Endothelial cell of umbilical vein (primary cell): ENCODE measurements at regions not wholly inside any gene's neighbourhood (a gene's known extent, or its start where the extent isn't known, plus 50 kb on each side); places are given as distances from the start of the nearest gene placed in this dataset.
A peak's percentile ranks its signal among the peaks of the same experiment; 100 is the strongest.

Experiments used
- BruUV-seq: library from RNA; stranded (reverse); fragments of 400-500 nt; replicated peaks from 2 replicates; lab custom pipeline; 2021; lab: Mats Ljungman, UMichigan
- CTCF ChIA-PET: fragments of 300-600, 350-600 bp; sonication (Branson Sonifier 250); formaldehyde crosslinking; loops from one replicate; lab custom pipeline; 2021; ENCODE audit warnings: antibody characterized with exemption, inconsistent platforms; lab: Charles Lee
- POLR2A ChIA-PET: fragments of 300-600, 350-600 bp; sonication (Branson Sonifier 250); formaldehyde crosslinking; loops from one replicate; lab custom pipeline; 2021; ENCODE audit warnings: antibody characterized with exemption, inconsistent platforms; lab: Charles Lee
- DNase-seq: peaks from one replicate; pipeline ENCODE4 v3.0.0-alpha.2; 2011; ENCODE audit warnings: low read depth, low spot score
- FAIRE-seq: peaks from 2 replicates; lab custom pipeline; 2011; peaks lifted over from hg19 to GRCh38; lab: Jason Lieb, UNC
- H2AFZ ChIP-seq: 2 replicates; pipeline ENCODE4 v1.6.0; 2012; ENCODE audit warnings: low read depth, low read length, control low read depth, inconsistent platforms
- H3K27ac ChIP-seq: 2 replicates; pipeline ENCODE4 v1.5.1; 2011; ENCODE audit warnings: low read depth, mild to moderate bottlenecking, control low read depth, low read length, moderate library complexity; ENCODE audit not compliant: insufficient read depth
- H3K27me3 ChIP-seq, 2 experiments: 2 replicates each; pipeline versions ENCODE4 v1.6.0 to v1.6.1; 2011; ENCODE audit warnings: low read length in 2 of 2, mixed read lengths in 1 of 2; ENCODE audit not compliant: control insufficient read depth in 2 of 2, insufficient read depth in 2 of 2
- H3K36me3 ChIP-seq, 2 experiments: 2 replicates in 1 of 2; 3 replicates in 1 of 2; pipeline ENCODE4 v1.5.1; 2011; ENCODE audit warnings: low read length in 2 of 2, mild to moderate bottlenecking in 1 of 2, moderate library complexity in 1 of 2; ENCODE audit not compliant: control insufficient read depth in 2 of 2, insufficient read depth in 2 of 2; ENCODE audit errors: extremely low read depth in 1 of 2
- H3K4me1 ChIP-seq: 3 replicates; pipeline ENCODE4 v1.5.1; 2011; ENCODE audit warnings: mild to moderate bottlenecking, low read length; ENCODE audit not compliant: control insufficient read depth, insufficient read depth; ENCODE audit errors: extremely low read depth
- H3K4me2 ChIP-seq: 2 replicates; pipeline ENCODE4 v1.6.1; 2011; ENCODE audit warnings: low read length, control low read depth, mixed read lengths; ENCODE audit not compliant: insufficient read depth
- H3K4me3 ChIP-seq, 3 experiments: fragments of 200-600 bp in 1 of 3; sonication (generic), shearing (Covaris generic) in 1 of 3; replicated peaks in 1 of 3; 2 replicates each; pipeline ENCODE4 v1.5.1; 2011 to 2016; ENCODE audit warnings: control low read depth in 3 of 3, low read length in 3 of 3, mild to moderate bottlenecking in 2 of 3, inconsistent platforms in 1 of 3, low read depth in 1 of 3, moderate library complexity in 1 of 3; ENCODE audit not compliant: insufficient read depth in 1 of 3
- H3K79me2 ChIP-seq: 2 replicates; pipeline ENCODE4 v1.6.0; 2012; ENCODE audit warnings: low read length, inconsistent platforms; ENCODE audit not compliant: control insufficient read depth, insufficient read depth
- H3K9ac ChIP-seq: replicated peaks from 2 replicates; pipeline ENCODE3; 2011; ENCODE audit warnings: low read length, control low read depth; ENCODE audit not compliant: insufficient read depth; ENCODE audit errors: extremely low read depth
- H3K9me1 ChIP-seq: replicated peaks from 3 replicates; pipeline ENCODE4 v1.6.0; 2011; ENCODE audit warnings: mild to moderate bottlenecking, low read length; ENCODE audit not compliant: control insufficient read depth, insufficient read depth; ENCODE audit errors: extremely low read depth
- H3K9me3 ChIP-seq: replicated peaks from 2 replicates; pipeline ENCODE4 v1.5.1; 2012; ENCODE audit warnings: low read length, inconsistent platforms; ENCODE audit not compliant: control insufficient read depth, insufficient read depth
- H4K20me1 ChIP-seq: replicated peaks from 2 replicates; pipeline ENCODE3; 2011; ENCODE audit warnings: mild to moderate bottlenecking, low read length; ENCODE audit not compliant: control insufficient read depth, insufficient read depth; ENCODE audit errors: extremely low read depth
- EZH2 ChIP-seq: IDR thresholded peaks from 2 replicates; pipeline ENCODE4 v1.6.1; 2012; ENCODE audit warnings: borderline replicate concordance, low read depth, mild to moderate bottlenecking, moderate library complexity, low read length, inconsistent platforms; ENCODE audit not compliant: severe bottlenecking
- FOS ChIP-seq: IDR thresholded peaks from 2 replicates; pipeline ENCODE4 v1.6.1; 2011; ENCODE audit warnings: mild to moderate bottlenecking, low read length, moderate library complexity, borderline replicate concordance; ENCODE audit not compliant: insufficient read depth
- GATA2 ChIP-seq: IDR thresholded peaks from 2 replicates; pipeline ENCODE4 v1.7.0; 2011; ENCODE audit warnings: low read depth, mild to moderate bottlenecking, moderate library complexity, mixed read lengths, low read length; ENCODE audit not compliant: insufficient read length, insufficient read depth
- JUN ChIP-seq: IDR thresholded peaks from 2 replicates; pipeline ENCODE4 v1.6.1; 2011; ENCODE audit warnings: borderline replicate concordance, low read depth; ENCODE audit not compliant: insufficient read length, insufficient read depth
- MYC ChIP-seq: IDR thresholded peaks from one replicate; pipeline ENCODE4 v1.6.1; 2011; ENCODE audit warnings: mild to moderate bottlenecking, low read depth, low read length
- POLR2A ChIP-seq: IDR thresholded peaks from 2 replicates; pipeline ENCODE4 v1.6.1; 2012; ENCODE audit warnings: low read depth, mild to moderate bottlenecking, control low read depth, low read length
- POLR2AphosphoS5 ChIP-seq: IDR thresholded peaks from 2 replicates; pipeline ENCODE4 v1.6.1; 2012; ENCODE audit warnings: low read depth, mild to moderate bottlenecking, control low read depth, low read length, moderate library complexity; ENCODE audit not compliant: insufficient read depth
- dilution Hi-C: fragments of 300-500 bp; cut with MboI; formaldehyde crosslinking; loops from one replicate; pipeline ENCODE4 v1.15.0; 2019; ENCODE audit warnings: low sequenced_read_pairs; ENCODE audit not compliant: extremely low pct_ligation_motif_present
- intact Hi-C: fragments of 100-400 bp; cut with micrococcal nuclease; formaldehyde crosslinking; loops from one replicate; pipeline ENCODE4 v1.10.0; 2022
- TF ChIP-seq, protein P1 (sequence below), 2 donors: IDR thresholded peaks; 1 replicate in 1 of 2; 2 replicates in 1 of 2; pipeline ENCODE4 v1.5.1; 2011; ENCODE audit warnings: low read length in 2 of 2, mild to moderate bottlenecking in 2 of 2, moderate library complexity in 2 of 2, control low read depth in 1 of 2, inconsistent platforms in 1 of 2, low read depth in 1 of 2; ENCODE audit not compliant: insufficient read depth in 1 of 2; ENCODE audit errors: extremely low read depth in 1 of 2
- TF ChIP-seq, protein P2 (sequence below): IDR thresholded peaks from 2 replicates; pipeline ENCODE4 v1.6.1; 2011; ENCODE audit not compliant: insufficient read depth, insufficient read length

DNA sequence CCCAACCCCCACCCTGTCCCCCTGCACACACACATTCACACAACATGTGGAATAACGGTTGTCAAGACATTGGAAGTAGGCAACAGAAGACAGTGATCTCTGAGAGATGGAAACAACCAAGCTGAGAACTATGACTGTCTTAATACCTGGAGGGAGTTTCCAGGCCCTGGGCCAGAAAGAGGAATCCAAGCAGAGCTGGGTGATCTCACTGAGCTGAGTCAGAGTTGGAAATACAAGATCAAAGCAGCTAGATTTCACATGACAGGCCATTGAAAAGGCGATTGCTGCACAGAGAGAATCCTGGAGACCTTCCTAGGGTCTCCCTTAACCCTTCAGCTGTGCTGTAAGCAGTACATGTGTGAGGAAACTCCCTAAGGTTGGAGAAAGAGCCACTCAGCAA, 165.8 kb upstream of the PRSS1 start:
- H3K27me3 ChIP-seq: no peaks in the 10 kb centered on the region
- no peaks in the 10 kb centered on the region for H3K9me1 ChIP-seq
- peaks cover 10% of the 10 kb centered on the region for H3K4me1 ChIP-seq
- peak overlapping the region; percentile 5 for H2AFZ ChIP-seq
- no peak overlapping the region for H3K9ac ChIP-seq
- H3K9me3 ChIP-seq: no peaks in the 10 kb centered on the region
- no peaks in the 10 kb centered on the region for H3K36me3 ChIP-seq
- no peak for TF ChIP-seq MYC
- TF ChIP-seq POLR2A: no peak
- TF ChIP-seq FOS: peak; percentile 69
- no peak for TF ChIP-seq GATA2
- TF ChIP-seq JUN: no peak
- TF ChIP-seq, protein P1, sequence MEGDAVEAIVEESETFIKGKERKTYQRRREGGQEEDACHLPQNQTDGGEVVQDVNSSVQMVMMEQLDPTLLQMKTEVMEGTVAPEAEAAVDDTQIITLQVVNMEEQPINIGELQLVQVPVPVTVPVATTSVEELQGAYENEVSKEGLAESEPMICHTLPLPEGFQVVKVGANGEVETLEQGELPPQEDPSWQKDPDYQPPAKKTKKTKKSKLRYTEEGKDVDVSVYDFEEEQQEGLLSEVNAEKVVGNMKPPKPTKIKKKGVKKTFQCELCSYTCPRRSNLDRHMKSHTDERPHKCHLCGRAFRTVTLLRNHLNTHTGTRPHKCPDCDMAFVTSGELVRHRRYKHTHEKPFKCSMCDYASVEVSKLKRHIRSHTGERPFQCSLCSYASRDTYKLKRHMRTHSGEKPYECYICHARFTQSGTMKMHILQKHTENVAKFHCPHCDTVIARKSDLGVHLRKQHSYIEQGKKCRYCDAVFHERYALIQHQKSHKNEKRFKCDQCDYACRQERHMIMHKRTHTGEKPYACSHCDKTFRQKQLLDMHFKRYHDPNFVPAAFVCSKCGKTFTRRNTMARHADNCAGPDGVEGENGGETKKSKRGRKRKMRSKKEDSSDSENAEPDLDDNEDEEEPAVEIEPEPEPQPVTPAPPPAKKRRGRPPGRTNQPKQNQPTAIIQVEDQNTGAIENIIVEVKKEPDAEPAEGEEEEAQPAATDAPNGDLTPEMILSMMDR (IDR thresholded peaks at IDR 0.05; ENCODE audit: extremely low read depth in 1 of 2, insufficient read depth in 1 of 2, low read depth in 1 of 2, low read length in 2 of 2): no peak
- TF ChIP-seq POLR2AphosphoS5: peak; percentile 20
- intact Hi-C loops (no loop called here), dilution Hi-C loops (no loop called here)
- H3K79me2 ChIP-seq: no peaks in the 10 kb centered on the region
- no peaks in the 10 kb centered on the region for H4K20me1 ChIP-seq
- H3K4me2 ChIP-seq: no peak overlapping the region
- H3K27ac ChIP-seq: no peak overlapping the region
- BruUV-seq: no TSS peak
- no peak overlapping the region for H3K4me3 ChIP-seq
- DNase-seq (peak; percentile 67), FAIRE-seq (no peak)
- POLR2A ChIA-PET: no interaction called here
- CTCF ChIA-PET: interaction anchor here (0.8 to 3.9 kb wide), 14 partner anchors 12 to 225 kb away, joined by 3 to 125 read pairs (median 9); no protein-coding TSS in a partner anchor

DNA sequence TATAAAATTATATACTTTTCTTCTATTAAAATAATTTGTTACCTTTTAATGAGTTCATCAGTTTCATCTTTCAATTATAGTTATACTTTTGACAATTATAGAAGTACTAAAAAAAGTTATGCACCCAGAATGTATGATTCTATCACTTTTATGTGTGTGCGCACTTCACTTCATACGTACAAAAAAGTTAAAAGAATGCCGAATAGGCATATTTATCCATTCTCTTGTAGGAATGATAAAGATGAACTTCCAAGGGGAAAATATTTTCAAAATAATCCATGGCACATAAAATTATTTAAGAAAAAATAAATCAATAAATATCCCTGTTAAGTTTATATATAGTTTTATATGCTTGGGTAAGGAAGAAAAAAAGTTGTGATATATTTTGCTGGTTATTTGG, 166.9 kb upstream of the PRSS1 start:
- Histone ChIP-seq H3K4me1 (peaks cover 10% of the 10 kb centered on the region), H3K36me3 (no peaks in the 10 kb centered on the region), H3K27ac (no peak overlapping the region), H3K27me3 (no peaks in the 10 kb centered on the region), H2AFZ (no peak overlapping the region), H3K9me1 (no peaks in the 10 kb centered on the region), H3K9ac (no peak overlapping the region), H3K4me2 (no peak overlapping the region), H4K20me1 (no peaks in the 10 kb centered on the region), H3K79me2 (no peaks in the 10 kb centered on the region), H3K9me3 (no peaks in the 10 kb centered on the region), H3K4me3 (no peak overlapping the region)
- no peak for DNase-seq
- no peak for FAIRE-seq
- CTCF ChIA-PET: interaction anchor here (1.3 to 3.9 kb wide), 6 partner anchors 12 to 66 kb away, joined by 6 to 125 read pairs (median 20); no protein-coding TSS in a partner anchor
- dilution Hi-C loops: no loop called here
- TF ChIP-seq JUN: no peak
- TF ChIP-seq POLR2A: no peak
- TF ChIP-seq EZH2: no peak
- no peak for TF ChIP-seq GATA2
- no peak for TF ChIP-seq FOS
- TF ChIP-seq, protein P1 (IDR thresholded peaks at IDR 0.05; ENCODE audit: extremely low read depth in 1 of 2, insufficient read depth in 1 of 2, low read depth in 1 of 2, low read length in 2 of 2): no peak
- TF ChIP-seq, protein P2, sequence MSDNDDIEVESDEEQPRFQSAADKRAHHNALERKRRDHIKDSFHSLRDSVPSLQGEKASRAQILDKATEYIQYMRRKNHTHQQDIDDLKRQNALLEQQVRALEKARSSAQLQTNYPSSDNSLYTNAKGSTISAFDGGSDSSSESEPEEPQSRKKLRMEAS: no peak
- no peak for TF ChIP-seq POLR2AphosphoS5
- no peak for TF ChIP-seq MYC
- BruUV-seq: no TSS peak
- POLR2A ChIA-PET: no interaction called here
- intact Hi-C loops: no loop called here
